ENCODE measurements at regions not wholly inside any gene's neighbourhood (a gene's known extent, or its start where the extent isn't known, plus 50 kb on each side); places are given as distances from the start of the nearest gene placed in this dataset.

GRCh38 chr11:109519253-109519652 is 97.3 kb downstream of the C11orf87 start:
- Histone ChIP-seq H3K4me1 (ENCODE audit: control insufficient read depth, insufficient read depth, low read length) (no peaks in the 10 kb centered on the region), H3K27me3 (ENCODE audit: control insufficient read depth, insufficient read depth, low read length) (no peaks in the 10 kb centered on the region), H3K4me3 (ENCODE audit: low read depth in 2 of 2, low read length in 2 of 2) (no peak overlapping the region), H3K9me3 (ENCODE audit: control insufficient read depth, insufficient read depth, low read depth, low read length) (no peaks in the 10 kb centered on the region), H3K36me3 (ENCODE audit: control insufficient read depth, insufficient read depth, low read length) (no peaks in the 10 kb centered on the region), H3K27ac (ENCODE audit: low read length) (no peak overlapping the region)
- DNase-seq (ENCODE audit: low read depth, low spot score) (no peak), ATAC-seq (no peak)
- TF ChIP-seq POLR2AphosphoS5 (IDR thresholded peaks at IDR 0.05; ENCODE audit: low read depth, low read length): no peak
- no peak for TF ChIP-seq TCF7L2 (IDR thresholded peaks at IDR 0.05; ENCODE audit: low read depth, low read length)
- no peak for TF ChIP-seq SIN3A (IDR thresholded peaks at IDR 0.05; ENCODE audit: borderline replicate concordance, insufficient read depth, low read depth, low read length)
- TF ChIP-seq, protein P1, sequence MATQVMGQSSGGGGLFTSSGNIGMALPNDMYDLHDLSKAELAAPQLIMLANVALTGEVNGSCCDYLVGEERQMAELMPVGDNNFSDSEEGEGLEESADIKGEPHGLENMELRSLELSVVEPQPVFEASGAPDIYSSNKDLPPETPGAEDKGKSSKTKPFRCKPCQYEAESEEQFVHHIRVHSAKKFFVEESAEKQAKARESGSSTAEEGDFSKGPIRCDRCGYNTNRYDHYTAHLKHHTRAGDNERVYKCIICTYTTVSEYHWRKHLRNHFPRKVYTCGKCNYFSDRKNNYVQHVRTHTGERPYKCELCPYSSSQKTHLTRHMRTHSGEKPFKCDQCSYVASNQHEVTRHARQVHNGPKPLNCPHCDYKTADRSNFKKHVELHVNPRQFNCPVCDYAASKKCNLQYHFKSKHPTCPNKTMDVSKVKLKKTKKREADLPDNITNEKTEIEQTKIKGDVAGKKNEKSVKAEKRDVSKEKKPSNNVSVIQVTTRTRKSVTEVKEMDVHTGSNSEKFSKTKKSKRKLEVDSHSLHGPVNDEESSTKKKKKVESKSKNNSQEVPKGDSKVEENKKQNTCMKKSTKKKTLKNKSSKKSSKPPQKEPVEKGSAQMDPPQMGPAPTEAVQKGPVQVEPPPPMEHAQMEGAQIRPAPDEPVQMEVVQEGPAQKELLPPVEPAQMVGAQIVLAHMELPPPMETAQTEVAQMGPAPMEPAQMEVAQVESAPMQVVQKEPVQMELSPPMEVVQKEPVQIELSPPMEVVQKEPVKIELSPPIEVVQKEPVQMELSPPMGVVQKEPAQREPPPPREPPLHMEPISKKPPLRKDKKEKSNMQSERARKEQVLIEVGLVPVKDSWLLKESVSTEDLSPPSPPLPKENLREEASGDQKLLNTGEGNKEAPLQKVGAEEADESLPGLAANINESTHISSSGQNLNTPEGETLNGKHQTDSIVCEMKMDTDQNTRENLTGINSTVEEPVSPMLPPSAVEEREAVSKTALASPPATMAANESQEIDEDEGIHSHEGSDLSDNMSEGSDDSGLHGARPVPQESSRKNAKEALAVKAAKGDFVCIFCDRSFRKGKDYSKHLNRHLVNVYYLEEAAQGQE (IDR thresholded peaks at IDR 0.05; ENCODE audit: insufficient read depth in 1 of 2, low read depth in 2 of 2, low read length in 1 of 2): no peak
- TF ChIP-seq, protein P2, sequence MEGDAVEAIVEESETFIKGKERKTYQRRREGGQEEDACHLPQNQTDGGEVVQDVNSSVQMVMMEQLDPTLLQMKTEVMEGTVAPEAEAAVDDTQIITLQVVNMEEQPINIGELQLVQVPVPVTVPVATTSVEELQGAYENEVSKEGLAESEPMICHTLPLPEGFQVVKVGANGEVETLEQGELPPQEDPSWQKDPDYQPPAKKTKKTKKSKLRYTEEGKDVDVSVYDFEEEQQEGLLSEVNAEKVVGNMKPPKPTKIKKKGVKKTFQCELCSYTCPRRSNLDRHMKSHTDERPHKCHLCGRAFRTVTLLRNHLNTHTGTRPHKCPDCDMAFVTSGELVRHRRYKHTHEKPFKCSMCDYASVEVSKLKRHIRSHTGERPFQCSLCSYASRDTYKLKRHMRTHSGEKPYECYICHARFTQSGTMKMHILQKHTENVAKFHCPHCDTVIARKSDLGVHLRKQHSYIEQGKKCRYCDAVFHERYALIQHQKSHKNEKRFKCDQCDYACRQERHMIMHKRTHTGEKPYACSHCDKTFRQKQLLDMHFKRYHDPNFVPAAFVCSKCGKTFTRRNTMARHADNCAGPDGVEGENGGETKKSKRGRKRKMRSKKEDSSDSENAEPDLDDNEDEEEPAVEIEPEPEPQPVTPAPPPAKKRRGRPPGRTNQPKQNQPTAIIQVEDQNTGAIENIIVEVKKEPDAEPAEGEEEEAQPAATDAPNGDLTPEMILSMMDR (IDR thresholded peaks at IDR 0.05): no peak
- POLR2A ChIA-PET: no interaction called here
- in situ Hi-C loops (cut with HindIII; ENCODE audit: low pct_unique_long_range_greater_than_20kb, low sequenced_read_pairs) (no loop called here), intact Hi-C loops (cut with micrococcal nuclease; ENCODE audit: unreplicated experiment) (no loop called here)
- CTCF ChIA-PET: no interaction called here
- BruUV-seq (replicated peaks): no TSS peak

- ChIA-PET POLR2A (no interaction called here), CTCF (no interaction called here)
- H3K4me3 ChIP-seq (ENCODE audit: low read depth in 2 of 2, low read length in 2 of 2): no peak overlapping the region
- intact Hi-C loops (cut with micrococcal nuclease; ENCODE audit: unreplicated experiment) (no loop called here), in situ Hi-C loops (cut with HindIII; ENCODE audit: low pct_unique_long_range_greater_than_20kb, low sequenced_read_pairs) (no loop called here)
- TF ChIP-seq TCF7L2 (IDR thresholded peaks at IDR 0.05; ENCODE audit: low read depth, low read length) (no peak), SIN3A (IDR thresholded peaks at IDR 0.05; ENCODE audit: borderline replicate concordance, insufficient read depth, low read depth, low read length) (no peak), POLR2AphosphoS5 (IDR thresholded peaks at IDR 0.05; ENCODE audit: low read depth, low read length) (no peak)
- TF ChIP-seq, protein P2 (IDR thresholded peaks at IDR 0.05): no peak
- TF ChIP-seq, protein P1 (IDR thresholded peaks at IDR 0.05; ENCODE audit: insufficient read depth in 1 of 2, low read depth in 2 of 2, low read length in 1 of 2): no peak
- H3K27ac ChIP-seq (ENCODE audit: low read length): no peak overlapping the region
- H3K4me1 ChIP-seq (ENCODE audit: control insufficient read depth, insufficient read depth, low read length): no peaks in the 10 kb centered on the region
- H3K36me3 ChIP-seq (ENCODE audit: control insufficient read depth, insufficient read depth, low read length): no peaks in the 10 kb centered on the region
- BruUV-seq (replicated peaks): no TSS peak
- H3K27me3 ChIP-seq (ENCODE audit: control insufficient read depth, insufficient read depth, low read length): no peaks in the 10 kb centered on the region
- no peak for DNase-seq (ENCODE audit: low read depth, low spot score)
- H3K9me3 ChIP-seq (ENCODE audit: control insufficient read depth, insufficient read depth, low read depth, low read length): no peaks in the 10 kb centered on the region
- no peak for ATAC-seq
Observed at GRCh38 chr11:109521571-109522086, 99.6 kb downstream of the C11orf87 start.

All from Panc1 (cell line).